GM23338 (cell line): ENCODE measurements at regions not wholly inside any gene's neighbourhood (a gene's known extent, or its start where the extent isn't known, plus 50 kb on each side); places are given as distances from the start of the nearest gene placed in this dataset.

Source experiments
- EZH2 ChIP-seq: fragments of 200-600 bp; sonication (generic); IDR thresholded peaks from one replicate; pipeline ENCODE4 v1.8.0; 2017; ENCODE audit warnings: antibody characterized with exemption, mild to moderate bottlenecking, low read depth; ENCODE audit not compliant: unreplicated experiment
- EZH2phosphoT487 ChIP-seq: fragments of 200-600 bp; sonication (generic); IDR thresholded peaks from one replicate; pipeline ENCODE4 v1.8.1; 2018; ENCODE audit warnings: antibody characterized with exemption; ENCODE audit not compliant: unreplicated experiment
- TF ChIP-seq, protein P1 (sequence below), 2 experiments: fragments of 200-600 bp in 1 of 2; sonication (generic) in 1 of 2; conservative IDR thresholded peaks; 2 replicates each; pipeline versions ENCODE4 v1.5.1 to v1.6.1; 2016 to 2017; ENCODE audit warnings: antibody characterized with exemption in 2 of 2, low read depth in 2 of 2, mild to moderate bottlenecking in 2 of 2, moderate library complexity in 1 of 2
- TF ChIP-seq, protein P2 (sequence below): IDR thresholded peaks from one replicate; pipeline ENCODE4 v1.6.1; 2018; ENCODE audit warnings: antibody characterized with exemption; ENCODE audit not compliant: unreplicated experiment
- TF ChIP-seq, protein P3 (sequence below): IDR thresholded peaks from 2 replicates; pipeline ENCODE4 v1.6.1; 2016; ENCODE audit warnings: antibody characterized with exemption

DNA sequence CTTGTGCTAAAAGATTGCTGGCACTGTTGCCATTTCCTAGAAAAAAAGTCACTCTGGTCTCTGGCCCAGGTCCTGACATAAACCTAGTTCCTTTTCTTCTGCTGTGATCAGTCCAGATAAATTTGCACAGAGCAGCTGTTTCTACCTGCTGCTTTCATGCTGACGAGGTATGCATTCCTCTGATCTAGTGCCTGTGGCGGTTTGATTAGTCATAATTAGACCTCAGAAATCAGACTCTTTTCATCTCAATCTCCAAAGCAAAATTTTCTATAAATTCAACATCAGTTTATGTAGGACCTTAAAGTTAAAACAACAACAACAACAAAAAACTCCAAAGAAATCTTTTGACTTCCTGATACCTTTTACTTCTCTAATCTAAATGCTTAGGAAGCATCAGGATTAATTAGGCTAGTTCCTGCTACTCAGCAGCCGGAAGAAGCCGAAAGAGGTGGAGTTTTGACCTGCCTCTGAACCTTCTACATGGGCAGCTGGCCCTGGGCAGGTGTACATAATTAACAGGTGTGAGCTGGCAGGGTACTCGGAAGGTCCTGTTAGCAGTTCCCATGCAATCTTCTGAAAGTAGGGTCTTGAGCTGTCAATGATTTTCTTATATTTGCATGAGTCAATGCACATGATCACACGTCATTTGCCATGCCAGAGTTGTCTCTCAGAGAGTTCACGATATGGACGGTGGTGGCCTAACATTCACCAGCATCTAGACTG is 83.3 kb upstream of the CCDC112 start:
- TF ChIP-seq, protein P1, sequence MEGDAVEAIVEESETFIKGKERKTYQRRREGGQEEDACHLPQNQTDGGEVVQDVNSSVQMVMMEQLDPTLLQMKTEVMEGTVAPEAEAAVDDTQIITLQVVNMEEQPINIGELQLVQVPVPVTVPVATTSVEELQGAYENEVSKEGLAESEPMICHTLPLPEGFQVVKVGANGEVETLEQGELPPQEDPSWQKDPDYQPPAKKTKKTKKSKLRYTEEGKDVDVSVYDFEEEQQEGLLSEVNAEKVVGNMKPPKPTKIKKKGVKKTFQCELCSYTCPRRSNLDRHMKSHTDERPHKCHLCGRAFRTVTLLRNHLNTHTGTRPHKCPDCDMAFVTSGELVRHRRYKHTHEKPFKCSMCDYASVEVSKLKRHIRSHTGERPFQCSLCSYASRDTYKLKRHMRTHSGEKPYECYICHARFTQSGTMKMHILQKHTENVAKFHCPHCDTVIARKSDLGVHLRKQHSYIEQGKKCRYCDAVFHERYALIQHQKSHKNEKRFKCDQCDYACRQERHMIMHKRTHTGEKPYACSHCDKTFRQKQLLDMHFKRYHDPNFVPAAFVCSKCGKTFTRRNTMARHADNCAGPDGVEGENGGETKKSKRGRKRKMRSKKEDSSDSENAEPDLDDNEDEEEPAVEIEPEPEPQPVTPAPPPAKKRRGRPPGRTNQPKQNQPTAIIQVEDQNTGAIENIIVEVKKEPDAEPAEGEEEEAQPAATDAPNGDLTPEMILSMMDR (conservative IDR thresholded peaks at IDR 0.05; ENCODE audit: low read depth in 2 of 2): no peak
- TF ChIP-seq, protein P2, sequence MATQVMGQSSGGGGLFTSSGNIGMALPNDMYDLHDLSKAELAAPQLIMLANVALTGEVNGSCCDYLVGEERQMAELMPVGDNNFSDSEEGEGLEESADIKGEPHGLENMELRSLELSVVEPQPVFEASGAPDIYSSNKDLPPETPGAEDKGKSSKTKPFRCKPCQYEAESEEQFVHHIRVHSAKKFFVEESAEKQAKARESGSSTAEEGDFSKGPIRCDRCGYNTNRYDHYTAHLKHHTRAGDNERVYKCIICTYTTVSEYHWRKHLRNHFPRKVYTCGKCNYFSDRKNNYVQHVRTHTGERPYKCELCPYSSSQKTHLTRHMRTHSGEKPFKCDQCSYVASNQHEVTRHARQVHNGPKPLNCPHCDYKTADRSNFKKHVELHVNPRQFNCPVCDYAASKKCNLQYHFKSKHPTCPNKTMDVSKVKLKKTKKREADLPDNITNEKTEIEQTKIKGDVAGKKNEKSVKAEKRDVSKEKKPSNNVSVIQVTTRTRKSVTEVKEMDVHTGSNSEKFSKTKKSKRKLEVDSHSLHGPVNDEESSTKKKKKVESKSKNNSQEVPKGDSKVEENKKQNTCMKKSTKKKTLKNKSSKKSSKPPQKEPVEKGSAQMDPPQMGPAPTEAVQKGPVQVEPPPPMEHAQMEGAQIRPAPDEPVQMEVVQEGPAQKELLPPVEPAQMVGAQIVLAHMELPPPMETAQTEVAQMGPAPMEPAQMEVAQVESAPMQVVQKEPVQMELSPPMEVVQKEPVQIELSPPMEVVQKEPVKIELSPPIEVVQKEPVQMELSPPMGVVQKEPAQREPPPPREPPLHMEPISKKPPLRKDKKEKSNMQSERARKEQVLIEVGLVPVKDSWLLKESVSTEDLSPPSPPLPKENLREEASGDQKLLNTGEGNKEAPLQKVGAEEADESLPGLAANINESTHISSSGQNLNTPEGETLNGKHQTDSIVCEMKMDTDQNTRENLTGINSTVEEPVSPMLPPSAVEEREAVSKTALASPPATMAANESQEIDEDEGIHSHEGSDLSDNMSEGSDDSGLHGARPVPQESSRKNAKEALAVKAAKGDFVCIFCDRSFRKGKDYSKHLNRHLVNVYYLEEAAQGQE: no peak
- TF ChIP-seq EZH2phosphoT487 (no peak), EZH2 (no peak)
- TF ChIP-seq, protein P3, sequence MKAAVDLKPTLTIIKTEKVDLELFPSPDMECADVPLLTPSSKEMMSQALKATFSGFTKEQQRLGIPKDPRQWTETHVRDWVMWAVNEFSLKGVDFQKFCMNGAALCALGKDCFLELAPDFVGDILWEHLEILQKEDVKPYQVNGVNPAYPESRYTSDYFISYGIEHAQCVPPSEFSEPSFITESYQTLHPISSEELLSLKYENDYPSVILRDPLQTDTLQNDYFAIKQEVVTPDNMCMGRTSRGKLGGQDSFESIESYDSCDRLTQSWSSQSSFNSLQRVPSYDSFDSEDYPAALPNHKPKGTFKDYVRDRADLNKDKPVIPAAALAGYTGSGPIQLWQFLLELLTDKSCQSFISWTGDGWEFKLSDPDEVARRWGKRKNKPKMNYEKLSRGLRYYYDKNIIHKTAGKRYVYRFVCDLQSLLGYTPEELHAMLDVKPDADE: no peak
